ENCODE measurements at regions not wholly inside any gene's neighbourhood (a gene's known extent, or its start where the extent isn't known, plus 50 kb on each side); places are given as distances from the start of the nearest gene placed in this dataset.

DNA sequence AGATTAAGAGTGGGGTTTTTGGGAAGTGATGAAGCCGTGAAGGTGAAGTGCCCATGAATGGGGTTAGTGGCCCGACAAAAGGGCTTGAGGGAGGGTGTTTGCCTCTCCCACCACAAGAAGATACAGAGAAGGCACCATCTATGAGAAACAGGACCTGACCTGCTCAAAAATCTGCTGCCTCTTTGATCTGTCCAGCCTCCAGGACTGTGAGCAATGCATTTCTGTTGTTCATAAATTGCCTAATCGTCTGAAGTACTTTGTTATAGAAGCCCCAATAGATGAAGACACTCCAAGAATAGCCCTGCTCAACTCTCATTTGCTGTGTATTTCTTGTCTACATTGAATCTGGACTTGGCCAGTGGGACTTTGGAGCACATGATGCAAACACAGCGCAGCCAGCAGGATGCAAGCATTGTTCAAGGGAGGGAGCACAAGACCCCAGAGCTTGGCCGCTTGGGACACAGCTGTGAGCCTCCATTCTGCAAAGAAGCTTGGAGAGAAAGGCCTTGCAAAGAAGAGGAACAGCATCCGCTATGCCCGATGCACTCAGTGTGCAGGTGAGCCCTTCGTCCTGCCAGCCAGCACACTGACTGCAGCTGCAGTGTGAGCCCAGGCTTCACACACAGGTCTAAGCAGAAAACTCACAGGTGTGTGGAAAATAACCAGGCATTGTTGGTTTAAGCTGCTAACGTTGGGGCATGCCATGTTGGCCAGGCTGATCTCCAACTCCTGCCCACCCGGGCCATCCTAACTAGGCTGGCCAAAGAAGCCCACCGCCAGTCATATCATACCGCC is 73.2 kb upstream of the KLF6 start:
- TF ChIP-seq GATA2 (IDR thresholded peaks at IDR 0.05; ENCODE audit: insufficient read depth, insufficient read length, low read depth, low read length) = no peak
- no peak for TF ChIP-seq EZH2 (IDR thresholded peaks at IDR 0.05; ENCODE audit: borderline replicate concordance, low read depth, low read length, severe bottlenecking)
- TF ChIP-seq, protein P1, sequence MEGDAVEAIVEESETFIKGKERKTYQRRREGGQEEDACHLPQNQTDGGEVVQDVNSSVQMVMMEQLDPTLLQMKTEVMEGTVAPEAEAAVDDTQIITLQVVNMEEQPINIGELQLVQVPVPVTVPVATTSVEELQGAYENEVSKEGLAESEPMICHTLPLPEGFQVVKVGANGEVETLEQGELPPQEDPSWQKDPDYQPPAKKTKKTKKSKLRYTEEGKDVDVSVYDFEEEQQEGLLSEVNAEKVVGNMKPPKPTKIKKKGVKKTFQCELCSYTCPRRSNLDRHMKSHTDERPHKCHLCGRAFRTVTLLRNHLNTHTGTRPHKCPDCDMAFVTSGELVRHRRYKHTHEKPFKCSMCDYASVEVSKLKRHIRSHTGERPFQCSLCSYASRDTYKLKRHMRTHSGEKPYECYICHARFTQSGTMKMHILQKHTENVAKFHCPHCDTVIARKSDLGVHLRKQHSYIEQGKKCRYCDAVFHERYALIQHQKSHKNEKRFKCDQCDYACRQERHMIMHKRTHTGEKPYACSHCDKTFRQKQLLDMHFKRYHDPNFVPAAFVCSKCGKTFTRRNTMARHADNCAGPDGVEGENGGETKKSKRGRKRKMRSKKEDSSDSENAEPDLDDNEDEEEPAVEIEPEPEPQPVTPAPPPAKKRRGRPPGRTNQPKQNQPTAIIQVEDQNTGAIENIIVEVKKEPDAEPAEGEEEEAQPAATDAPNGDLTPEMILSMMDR (IDR thresholded peaks at IDR 0.05; ENCODE audit: extremely low read depth in 1 of 2, insufficient read depth in 1 of 2, low read depth in 1 of 2, low read length in 2 of 2) = no peak
- TF ChIP-seq, protein P2, sequence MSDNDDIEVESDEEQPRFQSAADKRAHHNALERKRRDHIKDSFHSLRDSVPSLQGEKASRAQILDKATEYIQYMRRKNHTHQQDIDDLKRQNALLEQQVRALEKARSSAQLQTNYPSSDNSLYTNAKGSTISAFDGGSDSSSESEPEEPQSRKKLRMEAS (IDR thresholded peaks at IDR 0.05; ENCODE audit: insufficient read depth, insufficient read length) = no peak
- TF ChIP-seq POLR2A (IDR thresholded peaks at IDR 0.05; ENCODE audit: low read depth, low read length) = no peak
- no peak for TF ChIP-seq MYC (IDR thresholded peaks at IDR 0.05; ENCODE audit: low read depth, low read length)
- TF ChIP-seq POLR2AphosphoS5 (IDR thresholded peaks at IDR 0.05; ENCODE audit: insufficient read depth, low read depth, low read length) = no peak
